PC-9 (cell line): ENCODE measurements at regions not wholly inside any gene's neighbourhood (a gene's known extent, or its start where the extent isn't known, plus 50 kb on each side); places are given as distances from the start of the nearest gene placed in this dataset.

Experiments
- BruUV-seq: library from RNA; stranded (reverse); fragments of 400-500 nt; replicated peaks from 2 replicates; lab custom pipeline; 2021; lab: Mats Ljungman, UMichigan
- CTCF ChIA-PET: fragments of 300-600 bp; sonication (Branson Sonifier 250); formaldehyde crosslinking; loops from one replicate; lab custom pipeline; 2022; ENCODE audit warnings: antibody characterized with exemption; lab: Charles Lee
- POLR2A ChIA-PET: fragments of 300-600 bp; sonication (Branson Sonifier 250); formaldehyde crosslinking; loops from one replicate; lab custom pipeline; 2022; ENCODE audit warnings: antibody characterized with exemption; ENCODE audit not compliant: unreplicated experiment; lab: Charles Lee
- DNase-seq, 2 experiments: peaks; one replicate each; pipeline versions ENCODE4 v3.0.0 to v3.0.0-alpha.2; 2015 to 2022; ENCODE audit warnings: mixed read lengths in 1 of 2
- H2AFZ ChIP-seq: fragments of 200-600 bp; sonication (generic); 2 replicates; pipeline ENCODE4 v1.8.1; 2017; ENCODE audit warnings: antibody characterized with exemption
- H3F3A ChIP-seq: fragments of 200-600 bp; sonication (generic); 2 replicates; pipeline ENCODE4 v1.8.1; 2017; ENCODE audit warnings: antibody characterized with exemption, mild to moderate bottlenecking, low read depth; ENCODE audit not compliant: insufficient read depth
- H3K27ac ChIP-seq: fragments of 200-600 bp; sonication (generic); 2 replicates; pipeline ENCODE4 v1.6.1; 2016; ENCODE audit warnings: mixed run types
- H3K27me3 ChIP-seq: fragments of 200-600 bp; sonication (generic); 2 replicates; pipeline ENCODE4 v1.6.1; 2016; ENCODE audit warnings: low read depth, mixed run types; ENCODE audit not compliant: insufficient read depth
- H3K36me3 ChIP-seq: fragments of 200-600 bp; sonication (generic); 2 replicates; pipeline ENCODE4 v1.6.1; 2016; ENCODE audit warnings: low read depth, mixed run types
- H3K4me1 ChIP-seq: fragments of 200-600 bp; sonication (generic); replicated peaks from 2 replicates; pipeline ENCODE4 v1.6.1; 2016; ENCODE audit warnings: mixed run types; ENCODE audit not compliant: insufficient read depth
- H3K4me2 ChIP-seq: fragments of 200-600 bp; sonication (generic); 2 replicates; pipeline ENCODE4 v1.6.1; 2017; ENCODE audit warnings: mixed run types
- H3K4me3 ChIP-seq: fragments of 200-600 bp; sonication (generic); 2 replicates; pipeline ENCODE4 v1.6.1; 2016; ENCODE audit warnings: mixed run types
- H3K79me2 ChIP-seq: fragments of 200-600 bp; sonication (generic); 2 replicates; pipeline ENCODE4 v1.6.1; 2017; ENCODE audit warnings: low read depth, mixed run types
- H3K9me2 ChIP-seq: fragments of 200-600 bp; sonication (generic); 2 replicates; pipeline ENCODE4 v1.8.1; 2017; ENCODE audit warnings: mild to moderate bottlenecking; ENCODE audit not compliant: insufficient read depth
- H3K9me3 ChIP-seq: fragments of 200-600 bp; sonication (generic); 2 replicates; pipeline ENCODE4 v1.8.1; 2016; ENCODE audit warnings: low read depth; ENCODE audit not compliant: insufficient read depth
- H4K20me1 ChIP-seq: fragments of 200-600 bp; sonication (generic); 2 replicates; pipeline ENCODE4 v1.8.1; 2017; ENCODE audit not compliant: insufficient read depth
- EZH2 ChIP-seq: fragments of 200-600 bp; sonication (generic); IDR thresholded peaks from 2 replicates; pipeline ENCODE4 v1.8.0; 2017; ENCODE audit warnings: antibody characterized with exemption, low read depth
- intact Hi-C: fragments of 100-400 bp; cut with micrococcal nuclease; formaldehyde crosslinking; loops from one replicate; pipeline ENCODE4 v1.10.0; 2022; ENCODE audit not compliant: unreplicated experiment
- TF ChIP-seq, protein P1 (sequence below): fragments of 200-600 bp; sonication (generic); conservative IDR thresholded peaks from 2 replicates; pipeline ENCODE4 v1.6.1; 2017; ENCODE audit warnings: mixed run types, antibody characterized with exemption, mild to moderate bottlenecking, moderate library complexity

DNA sequence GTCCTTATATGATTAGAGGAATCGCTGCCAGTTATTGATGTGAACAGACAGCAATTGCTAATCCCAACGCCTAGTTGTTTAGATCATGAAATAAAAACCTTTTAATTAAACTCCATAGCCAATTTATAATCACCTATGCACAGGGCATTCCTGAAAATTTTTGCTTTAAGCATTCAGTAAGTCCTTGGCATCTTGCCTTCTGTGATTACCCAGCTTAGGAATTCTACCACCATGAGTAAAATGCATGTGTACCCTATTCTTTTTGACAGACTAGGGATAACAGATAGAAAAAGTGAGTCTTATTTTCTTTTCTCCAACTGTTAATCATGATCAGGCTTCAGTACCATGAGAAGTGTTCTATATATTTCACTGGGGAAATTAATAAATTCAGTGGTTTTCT, 995.3 kb upstream of the GRIA3 start:
- DNase-seq = no peak
- no TSS peak for BruUV-seq
- POLR2A ChIA-PET = no interaction called here

DNA sequence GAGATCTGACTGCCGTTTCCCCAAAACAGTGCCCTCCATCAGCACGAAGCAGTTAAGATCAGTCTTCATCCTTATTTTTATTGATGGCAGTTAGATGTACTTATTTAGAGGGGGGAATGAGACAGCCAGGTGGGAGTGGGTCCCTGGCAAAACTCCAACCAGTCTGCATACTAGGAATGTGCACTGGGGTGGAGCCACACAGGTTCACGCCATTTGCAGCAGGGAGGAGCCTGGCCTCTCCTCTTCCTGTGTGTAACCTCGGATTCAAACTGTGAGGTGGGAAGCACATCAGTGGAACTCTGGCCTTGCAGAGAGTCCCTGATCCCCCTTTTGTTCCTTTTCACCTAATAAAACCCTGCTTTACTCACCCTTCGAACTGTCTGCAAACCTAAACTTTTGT, 987.7 kb upstream of the GRIA3 start:
- H3K4me1 ChIP-seq = no peaks in the 10 kb centered on the region
- intact Hi-C loops = no loop called here
- H3K27me3 ChIP-seq = no peaks in the 10 kb centered on the region
- H3F3A ChIP-seq = no peaks in the 10 kb centered on the region
- H2AFZ ChIP-seq = no peak overlapping the region
- POLR2A ChIA-PET = no interaction called here
- no peaks in the 10 kb centered on the region for H4K20me1 ChIP-seq
- H3K4me2 ChIP-seq = no peak overlapping the region
- TF ChIP-seq, protein P1, sequence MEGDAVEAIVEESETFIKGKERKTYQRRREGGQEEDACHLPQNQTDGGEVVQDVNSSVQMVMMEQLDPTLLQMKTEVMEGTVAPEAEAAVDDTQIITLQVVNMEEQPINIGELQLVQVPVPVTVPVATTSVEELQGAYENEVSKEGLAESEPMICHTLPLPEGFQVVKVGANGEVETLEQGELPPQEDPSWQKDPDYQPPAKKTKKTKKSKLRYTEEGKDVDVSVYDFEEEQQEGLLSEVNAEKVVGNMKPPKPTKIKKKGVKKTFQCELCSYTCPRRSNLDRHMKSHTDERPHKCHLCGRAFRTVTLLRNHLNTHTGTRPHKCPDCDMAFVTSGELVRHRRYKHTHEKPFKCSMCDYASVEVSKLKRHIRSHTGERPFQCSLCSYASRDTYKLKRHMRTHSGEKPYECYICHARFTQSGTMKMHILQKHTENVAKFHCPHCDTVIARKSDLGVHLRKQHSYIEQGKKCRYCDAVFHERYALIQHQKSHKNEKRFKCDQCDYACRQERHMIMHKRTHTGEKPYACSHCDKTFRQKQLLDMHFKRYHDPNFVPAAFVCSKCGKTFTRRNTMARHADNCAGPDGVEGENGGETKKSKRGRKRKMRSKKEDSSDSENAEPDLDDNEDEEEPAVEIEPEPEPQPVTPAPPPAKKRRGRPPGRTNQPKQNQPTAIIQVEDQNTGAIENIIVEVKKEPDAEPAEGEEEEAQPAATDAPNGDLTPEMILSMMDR = no peak
- no peak for TF ChIP-seq EZH2
- H3K79me2 ChIP-seq = no peaks in the 10 kb centered on the region
- BruUV-seq = no TSS peak
- no peak overlapping the region for H3K27ac ChIP-seq
- H3K36me3 ChIP-seq = no peaks in the 10 kb centered on the region
- no peak overlapping the region for H3K4me3 ChIP-seq
- no peak for DNase-seq
- no peaks in the 10 kb centered on the region for H3K9me2 ChIP-seq
- no peaks in the 10 kb centered on the region for H3K9me3 ChIP-seq
- CTCF ChIA-PET = no interaction called here

More for the DNA sequence above, 995.3 kb upstream of the GRIA3 start:
- H3K27ac ChIP-seq = no peak overlapping the region
- no peak overlapping the region for H3K4me2 ChIP-seq
- no peaks in the 10 kb centered on the region for H3K27me3 ChIP-seq
- H3K79me2 ChIP-seq = no peaks in the 10 kb centered on the region
- CTCF ChIA-PET = no interaction called here
- no peaks in the 10 kb centered on the region for H3K4me1 ChIP-seq
- no peaks in the 10 kb centered on the region for H3F3A ChIP-seq
- no peaks in the 10 kb centered on the region for H4K20me1 ChIP-seq
- no peak overlapping the region for H2AFZ ChIP-seq
- H3K4me3 ChIP-seq = no peak overlapping the region
- H3K9me2 ChIP-seq = no peaks in the 10 kb centered on the region
- intact Hi-C loops = no loop called here
- H3K9me3 ChIP-seq = no peaks in the 10 kb centered on the region
- H3K36me3 ChIP-seq = no peaks in the 10 kb centered on the region
- no peak for TF ChIP-seq EZH2
- TF ChIP-seq, protein P1 = no peak

DNA sequence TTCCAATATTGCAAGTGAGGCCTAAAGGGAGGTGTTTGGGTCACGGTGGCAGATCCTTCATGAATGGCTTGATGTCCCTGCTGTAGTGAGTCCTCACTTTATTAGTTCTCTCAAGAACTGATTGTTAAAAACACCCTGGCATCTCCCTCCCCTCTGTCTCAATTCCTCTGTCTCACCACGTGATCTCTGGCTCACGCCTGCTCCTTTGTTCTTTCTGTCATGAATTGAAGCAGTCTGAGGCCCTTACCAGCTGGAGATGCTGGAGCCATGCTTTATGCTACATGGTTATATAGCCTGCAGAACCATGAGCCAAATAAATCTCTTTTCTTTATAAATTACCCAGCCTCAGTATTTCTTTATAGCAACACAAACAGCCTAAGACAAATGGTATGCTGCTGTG, 980.7 kb upstream of the GRIA3 start:
- Histone ChIP-seq H2AFZ (no peak overlapping the region), H3K4me1 (no peaks in the 10 kb centered on the region), H3K79me2 (no peaks in the 10 kb centered on the region), H3K9me3 (no peaks in the 10 kb centered on the region), H3K36me3 (no peaks in the 10 kb centered on the region), H4K20me1 (no peaks in the 10 kb centered on the region), H3K27ac (no peak overlapping the region), H3K9me2 (no peaks in the 10 kb centered on the region), H3K4me2 (no peak overlapping the region), H3K4me3 (no peak overlapping the region), H3F3A (no peaks in the 10 kb centered on the region), H3K27me3 (no peaks in the 10 kb centered on the region)
- no TSS peak for BruUV-seq
- CTCF ChIA-PET = no interaction called here
- POLR2A ChIA-PET = no interaction called here
- TF ChIP-seq EZH2 = no peak
- TF ChIP-seq, protein P1 = no peak
- intact Hi-C loops = no loop called here
- no peak for DNase-seq
